ENCODE measurements at regions not wholly inside any gene's neighbourhood (a gene's known extent, or its start where the extent isn't known, plus 50 kb on each side); places are given as distances from the start of the nearest gene placed in this dataset.
A peak's percentile ranks its signal among the peaks of the same experiment; 100 is the strongest.

DNA sequence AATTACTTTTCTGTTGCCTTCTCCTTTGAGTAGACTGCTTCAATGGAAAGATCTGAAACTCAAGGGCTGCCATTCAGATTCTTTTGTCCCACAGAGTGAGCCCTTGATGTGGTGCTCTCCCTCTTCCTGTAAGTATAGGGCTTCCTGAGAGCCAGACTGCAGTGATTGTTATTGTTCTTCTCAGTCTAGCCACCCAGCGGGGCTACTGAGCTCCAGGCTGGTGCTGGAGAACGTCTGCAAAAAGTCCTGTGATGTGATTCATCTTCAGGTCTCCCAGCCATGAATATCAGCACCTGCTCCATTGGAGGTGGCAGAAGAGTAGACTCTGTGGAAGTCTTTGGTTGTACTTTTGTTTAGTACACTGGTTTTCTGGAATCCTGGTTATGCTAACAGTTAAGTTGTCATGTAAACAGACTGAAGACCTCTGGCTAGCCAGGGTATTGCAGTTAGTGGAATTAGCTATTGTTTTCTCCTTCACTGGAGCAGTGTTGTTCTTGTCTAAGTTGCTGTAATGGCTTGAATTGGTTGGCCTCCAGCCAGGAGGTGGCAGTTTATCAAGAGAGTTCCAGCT lies 240.9 kb downstream of the COL12A1 start:
- peak in 1 of 2 donors; percentile 2 for DNase-seq (ENCODE audit: low read depth in 2 of 2)
- H3K4me3 ChIP-seq (replicated peaks in 1 of 2; ENCODE audit: low read depth in 2 of 2, low read length in 2 of 2): no peak overlapping the region
- TF ChIP-seq, protein P1, sequence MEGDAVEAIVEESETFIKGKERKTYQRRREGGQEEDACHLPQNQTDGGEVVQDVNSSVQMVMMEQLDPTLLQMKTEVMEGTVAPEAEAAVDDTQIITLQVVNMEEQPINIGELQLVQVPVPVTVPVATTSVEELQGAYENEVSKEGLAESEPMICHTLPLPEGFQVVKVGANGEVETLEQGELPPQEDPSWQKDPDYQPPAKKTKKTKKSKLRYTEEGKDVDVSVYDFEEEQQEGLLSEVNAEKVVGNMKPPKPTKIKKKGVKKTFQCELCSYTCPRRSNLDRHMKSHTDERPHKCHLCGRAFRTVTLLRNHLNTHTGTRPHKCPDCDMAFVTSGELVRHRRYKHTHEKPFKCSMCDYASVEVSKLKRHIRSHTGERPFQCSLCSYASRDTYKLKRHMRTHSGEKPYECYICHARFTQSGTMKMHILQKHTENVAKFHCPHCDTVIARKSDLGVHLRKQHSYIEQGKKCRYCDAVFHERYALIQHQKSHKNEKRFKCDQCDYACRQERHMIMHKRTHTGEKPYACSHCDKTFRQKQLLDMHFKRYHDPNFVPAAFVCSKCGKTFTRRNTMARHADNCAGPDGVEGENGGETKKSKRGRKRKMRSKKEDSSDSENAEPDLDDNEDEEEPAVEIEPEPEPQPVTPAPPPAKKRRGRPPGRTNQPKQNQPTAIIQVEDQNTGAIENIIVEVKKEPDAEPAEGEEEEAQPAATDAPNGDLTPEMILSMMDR (IDR thresholded peaks at IDR 0.05; ENCODE audit: low read depth, low read length): no peak

GRCh38 chr6:74956559-74957428 lies 249.1 kb downstream of the COL12A1 start:
- TF ChIP-seq, protein P1 (IDR thresholded peaks at IDR 0.05; ENCODE audit: low read depth, low read length): no peak
- H3K4me3 ChIP-seq (replicated peaks in 1 of 2; ENCODE audit: low read depth in 2 of 2, low read length in 2 of 2): no peak overlapping the region
- DNase-seq (ENCODE audit: low read depth in 2 of 2): no peak

GRCh38 chr6:74953708-74954107 lies 252.1 kb downstream of the COL12A1 start:
- no peak for DNase-seq (ENCODE audit: low read depth in 2 of 2)
- TF ChIP-seq, protein P1 (IDR thresholded peaks at IDR 0.05; ENCODE audit: low read depth, low read length): no peak
- H3K4me3 ChIP-seq (replicated peaks in 1 of 2; ENCODE audit: low read depth in 2 of 2, low read length in 2 of 2): no peak overlapping the region

GRCh38 chr6:74946961-74947360 lies 258.9 kb downstream of the COL12A1 start:
- peak; percentile 58 to 63 for DNase-seq (ENCODE audit: low read depth in 2 of 2)
- no peak overlapping the region for H3K4me3 ChIP-seq (replicated peaks in 1 of 2; ENCODE audit: low read depth in 2 of 2, low read length in 2 of 2)
- TF ChIP-seq, protein P1 (IDR thresholded peaks at IDR 0.05; ENCODE audit: low read depth, low read length): no peak

DNA sequence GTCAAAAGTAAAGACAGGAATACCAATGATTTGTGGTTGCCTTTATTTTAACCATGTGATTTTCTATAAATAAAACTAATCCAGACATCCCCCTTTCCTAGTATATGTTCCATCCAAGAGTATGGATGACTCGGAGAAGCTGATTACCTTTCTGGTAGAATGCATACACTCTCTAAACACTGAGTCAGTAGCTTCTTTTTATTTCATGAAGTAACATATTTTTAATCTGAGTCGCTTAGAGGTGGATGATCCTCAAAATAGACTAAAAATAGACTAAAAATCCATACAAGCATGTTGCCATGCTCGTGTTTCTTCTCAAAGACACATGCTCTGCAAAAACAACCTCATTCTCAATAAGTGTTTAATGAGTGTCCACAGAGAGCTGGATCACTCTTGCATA lies 263.7 kb downstream of the COL12A1 start:
- H3K4me3 ChIP-seq (replicated peaks in 1 of 2; ENCODE audit: low read depth in 2 of 2, low read length in 2 of 2): no peak overlapping the region
- TF ChIP-seq, protein P1 (IDR thresholded peaks at IDR 0.05; ENCODE audit: low read depth, low read length): no peak

DNA sequence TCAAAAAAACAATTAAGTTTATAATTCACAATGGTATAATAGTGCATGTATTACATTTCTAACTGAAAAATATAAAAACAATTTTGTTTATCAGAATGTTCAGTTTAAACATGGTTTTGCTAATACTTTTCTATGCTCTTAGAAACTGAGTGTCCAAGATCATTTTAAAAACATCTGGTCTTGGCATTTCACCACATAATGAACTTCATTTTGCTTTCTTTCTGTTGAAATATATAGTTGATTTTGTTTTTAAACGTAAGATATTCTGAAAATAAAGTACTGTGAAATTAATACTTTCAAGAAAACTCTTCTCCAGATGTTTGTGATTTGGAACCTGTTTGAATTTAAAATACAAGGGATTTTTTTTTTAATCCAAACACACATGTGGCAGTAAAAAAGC lies 264.4 kb downstream of the COL12A1 start:
- no peak overlapping the region for H3K4me3 ChIP-seq (replicated peaks in 1 of 2; ENCODE audit: low read depth in 2 of 2, low read length in 2 of 2)
- DNase-seq (ENCODE audit: low read depth in 2 of 2): no peak
- TF ChIP-seq, protein P1 (IDR thresholded peaks at IDR 0.05; ENCODE audit: low read depth, low read length): no peak

More for the DNA sequence above, 263.7 kb downstream of the COL12A1 start:
- DNase-seq (ENCODE audit: low read depth in 2 of 2): peak in 1 of 2 donors; percentile 22
